Transverse colon (tissue), 4 donors: ENCODE measurements at regions not wholly inside any gene's neighbourhood (a gene's known extent, or its start where the extent isn't known, plus 50 kb on each side); places are given as distances from the start of the nearest gene placed in this dataset.

Experiments used
- CTCF ChIP-seq, 5 experiments: fragments of 200-600 bp in 3 of 5; fragments of 450-650 bp in 2 of 5; sonication (generic) in 3 of 5; IDR thresholded peaks; 1 replicate in 2 of 5; 2 replicates in 3 of 5; pipeline ENCODE4 v1.5.1; 2016 to 2017; ENCODE audit warnings: antibody characterized with exemption in 5 of 5, inconsistent platforms in 3 of 5, mild to moderate bottlenecking in 2 of 5, moderate library complexity in 1 of 5
- POLR2A ChIP-seq: fragments of 450-650 bp; IDR thresholded peaks from one replicate; pipeline ENCODE4 v1.6.1; 2016; ENCODE audit warnings: antibody characterized with exemption, mild to moderate bottlenecking, moderate library complexity
- POLR2AphosphoS5 ChIP-seq, 3 donors: sonication (generic); formaldehyde crosslinking; IDR thresholded peaks; one replicate each; pipeline ENCODE4 v1.6.1; 2016; ENCODE audit warnings: antibody characterized with exemption in 3 of 3

GRCh38 chrX:101729986-101730385, 70.3 kb upstream of the ARMCX2 start:
- no peak for TF ChIP-seq CTCF (IDR thresholded peaks at IDR 0.05)
- TF ChIP-seq POLR2AphosphoS5 (IDR thresholded peaks at IDR 0.05): no peak
- TF ChIP-seq POLR2A: no peak
